Right hindlimb (tissue), 1 donor: ENCODE measurements at regions not wholly inside any gene's neighbourhood (a gene's known extent, or its start where the extent isn't known, plus 50 kb on each side); places are given as distances from the start of the nearest gene placed in this dataset.

ENCODE experiments used
- DNase-seq: peaks from one replicate; pipeline ENCODE4 v3.0.0-alpha.2; 2018

DNA sequence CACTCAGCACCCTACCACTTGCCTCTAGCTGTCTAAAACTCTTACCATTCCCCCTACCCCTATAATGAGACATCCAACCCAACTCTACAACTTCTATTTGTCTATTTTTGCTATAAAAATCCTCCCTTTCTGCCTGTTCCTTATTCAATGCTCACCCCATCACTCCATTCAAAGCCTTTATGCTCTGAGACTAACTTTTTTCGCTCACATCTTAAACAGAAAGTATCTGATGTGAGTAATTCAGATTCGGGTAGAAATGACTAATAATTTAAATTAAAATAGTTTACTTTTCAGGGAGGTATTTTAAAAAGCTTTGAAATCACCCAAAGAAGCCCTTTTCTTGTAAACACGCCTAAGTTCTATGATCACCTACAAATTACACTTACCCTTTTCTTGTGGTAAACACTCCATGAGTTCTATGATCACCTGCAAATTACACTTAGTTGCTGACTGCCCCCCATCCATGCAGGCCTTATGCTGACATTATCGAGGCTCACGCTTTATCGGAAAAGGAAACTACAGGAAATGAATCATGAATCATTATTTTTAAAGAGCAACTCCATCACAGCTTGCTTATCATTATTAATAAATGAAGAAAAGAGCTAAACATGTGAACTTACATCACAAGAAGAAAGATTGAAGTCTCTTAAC, 168.7 kb upstream of the PPP1R2C start:
- DNase-seq: no peak

DNA sequence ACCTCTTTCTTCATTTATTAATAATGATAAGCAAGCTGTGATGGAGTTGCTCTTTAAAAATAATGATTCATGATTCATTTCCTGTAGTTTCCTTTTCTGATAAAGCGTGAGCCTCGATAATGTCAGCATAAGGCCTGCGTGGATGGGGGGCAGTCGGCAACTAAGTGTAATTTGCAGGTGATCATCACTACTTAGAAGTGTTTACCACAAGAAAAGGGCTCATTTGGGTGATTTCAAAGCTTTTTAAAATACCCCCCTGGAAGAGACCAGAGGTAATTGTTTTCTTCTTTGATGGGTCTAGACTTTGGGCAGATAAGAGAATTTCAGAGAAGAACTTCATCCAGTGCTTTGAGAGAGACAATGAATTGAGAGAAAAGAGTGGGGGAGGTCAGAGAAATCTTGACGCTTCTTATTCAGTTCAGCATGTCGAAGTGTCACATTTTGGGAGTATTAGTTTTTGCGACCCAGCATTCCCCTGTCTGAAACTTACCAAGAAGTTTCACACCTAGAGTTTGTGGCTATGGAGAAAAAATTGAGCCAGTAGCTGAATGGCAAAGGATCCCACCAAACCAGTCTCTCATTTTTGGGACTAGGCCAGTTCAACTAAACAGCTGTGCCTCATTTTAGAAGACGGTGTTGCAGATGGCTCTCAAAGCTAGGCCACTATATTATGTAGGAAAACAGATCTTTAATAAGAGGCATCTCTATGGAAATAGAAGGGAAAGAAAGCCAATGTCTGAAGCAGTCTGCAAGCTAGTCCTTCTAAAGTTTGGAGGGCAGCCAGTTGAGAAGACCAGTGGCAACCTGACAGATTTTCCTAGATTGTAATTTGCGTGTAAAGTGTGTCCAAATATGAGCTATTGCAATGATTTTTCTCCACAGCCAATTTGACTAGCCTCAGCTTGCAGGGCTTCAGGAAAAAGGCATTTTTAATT, 171.0 kb upstream of the PPP1R2C start:
- peak; percentile 33 for DNase-seq

DNA sequence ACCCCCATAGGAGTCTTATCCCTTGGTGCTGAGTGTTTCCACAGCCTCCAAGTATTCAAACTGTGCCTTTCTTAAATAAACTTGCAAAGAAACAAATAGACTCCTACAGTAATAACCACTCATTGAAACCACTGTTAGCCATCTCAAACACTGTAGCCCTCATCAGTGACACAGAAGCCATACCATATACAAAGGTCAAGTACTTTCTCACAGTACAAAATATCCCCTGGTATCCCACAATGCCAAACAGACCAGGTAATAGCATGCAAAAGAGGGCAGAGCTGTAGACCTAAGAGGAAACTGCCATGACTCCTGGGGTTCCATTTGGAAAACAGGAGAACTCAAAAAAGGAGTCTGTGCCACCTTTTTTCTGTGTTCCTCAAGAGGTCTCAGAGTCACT, 173.8 kb upstream of the PPP1R2C start:
- DNase-seq: no peak

DNA sequence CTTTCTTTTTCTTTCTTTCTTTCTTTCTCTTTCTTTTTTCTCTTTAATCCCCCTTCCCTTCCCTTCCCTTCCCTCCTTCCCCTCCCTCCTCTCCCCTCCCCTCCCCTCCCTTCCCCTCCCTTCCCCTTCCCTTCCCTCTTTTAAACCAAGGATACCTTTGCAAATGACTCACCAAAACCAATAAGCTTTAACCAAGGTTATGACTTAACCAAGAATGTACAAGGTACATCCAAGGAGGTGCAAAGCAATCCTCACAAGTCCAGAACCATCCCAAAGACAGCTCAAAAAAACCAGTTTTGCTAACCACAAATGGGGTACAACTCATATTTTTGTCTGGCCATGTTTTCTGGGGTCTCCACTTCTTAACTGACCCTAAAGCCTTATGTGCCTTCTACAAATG, 174.7 kb upstream of the PPP1R2C start:
- DNase-seq: no peak

DNA sequence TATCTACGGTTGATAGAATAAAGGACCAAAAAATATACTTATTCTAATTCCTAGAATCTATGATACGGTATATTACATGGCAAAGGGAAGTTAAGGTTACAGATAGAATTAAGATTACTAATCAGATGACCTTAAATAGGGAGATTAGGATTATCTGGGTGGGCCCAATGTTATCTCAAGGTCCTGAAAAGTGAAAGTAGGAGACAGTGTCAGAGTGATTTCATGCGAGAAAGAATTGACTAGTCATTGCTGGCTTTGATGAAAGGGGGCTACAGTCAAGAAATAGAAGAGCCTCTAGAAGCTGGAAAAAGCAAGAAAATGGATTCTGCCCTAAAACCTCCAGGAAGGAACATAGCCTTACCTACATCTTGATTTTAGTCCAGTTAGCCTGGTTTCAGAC, 176.9 kb upstream of the PPP1R2C start:
- no peak for DNase-seq

DNA sequence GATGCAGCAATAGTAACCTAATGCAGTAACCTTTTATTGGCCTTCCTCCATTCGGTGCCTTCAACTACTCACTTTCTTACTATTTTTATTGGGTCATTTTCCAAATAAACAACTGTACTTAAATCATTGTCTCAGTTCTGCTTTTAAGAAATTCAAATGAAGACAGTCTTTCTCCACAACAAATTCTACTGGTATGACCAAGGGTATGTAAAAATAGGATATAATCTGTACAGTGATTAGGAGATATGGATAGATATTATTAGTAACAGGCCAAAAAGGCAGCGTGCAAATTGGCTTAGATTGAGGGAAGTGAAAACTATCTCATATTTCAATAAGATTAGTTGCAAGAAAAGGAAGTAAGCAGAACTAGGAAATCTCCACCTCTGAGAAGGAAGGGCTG, 177.4 kb upstream of the PPP1R2C start:
- DNase-seq: no peak

DNA sequence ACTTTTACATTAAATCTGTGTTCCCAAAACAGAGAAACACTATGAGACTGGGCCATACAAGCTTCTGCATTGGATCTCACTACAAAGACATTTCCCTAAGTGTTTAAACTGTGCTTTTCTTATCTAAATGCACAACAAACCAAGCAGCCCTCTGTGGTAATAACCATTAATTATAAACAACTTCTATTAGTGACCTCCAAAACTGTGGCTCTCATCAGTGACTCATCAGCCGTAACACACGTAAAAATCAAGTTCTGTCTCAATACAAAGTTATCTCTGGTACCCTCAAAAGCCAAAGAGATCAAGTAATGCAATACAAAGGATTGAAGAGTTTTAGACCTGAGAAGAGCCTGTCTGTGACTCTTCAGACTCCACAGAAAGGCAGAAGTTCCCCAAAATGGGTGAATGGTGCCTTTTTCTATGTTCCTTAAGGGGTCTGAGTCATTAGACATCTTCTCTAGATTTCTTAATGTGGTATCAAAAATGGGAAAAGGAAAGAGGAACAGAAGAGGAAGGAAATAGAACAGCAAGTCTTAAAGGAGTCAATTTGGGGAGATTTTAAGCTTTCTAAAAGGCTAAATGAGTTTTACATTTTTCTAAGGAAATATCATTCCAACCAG, 189.8 kb upstream of the PPP1R2C start:
- DNase-seq: no peak

DNA sequence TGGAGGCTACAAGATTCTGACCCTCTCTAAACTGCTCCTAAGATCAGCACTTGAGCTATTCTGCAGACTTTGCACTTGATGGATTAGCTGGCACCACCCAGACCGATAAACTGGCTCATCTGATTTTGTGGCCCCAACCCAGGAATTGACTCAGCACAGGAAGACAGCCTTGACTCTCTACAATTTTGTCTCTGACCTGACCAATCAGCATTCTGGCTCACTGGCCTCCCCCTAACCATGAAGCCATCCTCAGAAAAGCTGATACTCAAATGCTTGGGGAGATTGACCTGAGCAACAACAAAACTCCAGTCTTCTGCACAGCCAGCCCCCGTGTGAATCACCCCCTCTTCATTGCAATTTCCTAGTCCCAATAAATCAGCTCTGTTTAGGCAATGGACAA, 195.4 kb upstream of the PPP1R2C start:
- no peak for DNase-seq

DNA sequence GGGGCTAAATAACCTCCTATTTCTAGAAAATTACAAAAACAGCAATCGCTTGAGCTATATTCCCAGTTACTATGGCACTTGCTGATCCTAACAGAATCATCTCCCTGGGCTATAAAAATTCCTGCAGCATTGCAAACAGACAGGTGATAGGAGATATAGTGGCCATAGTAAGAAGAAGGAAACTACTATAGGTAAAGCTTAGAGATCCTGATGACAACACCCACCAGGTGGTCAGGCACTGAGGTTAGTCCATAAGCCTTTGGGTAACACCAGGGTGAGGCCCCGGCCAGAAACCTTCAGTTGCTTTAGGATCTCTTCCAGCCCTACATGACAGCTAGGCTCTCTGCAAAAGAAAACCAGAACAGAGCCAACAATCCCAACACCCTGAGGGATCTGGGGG, 197.9 kb upstream of the PPP1R2C start:
- DNase-seq: no peak

DNA sequence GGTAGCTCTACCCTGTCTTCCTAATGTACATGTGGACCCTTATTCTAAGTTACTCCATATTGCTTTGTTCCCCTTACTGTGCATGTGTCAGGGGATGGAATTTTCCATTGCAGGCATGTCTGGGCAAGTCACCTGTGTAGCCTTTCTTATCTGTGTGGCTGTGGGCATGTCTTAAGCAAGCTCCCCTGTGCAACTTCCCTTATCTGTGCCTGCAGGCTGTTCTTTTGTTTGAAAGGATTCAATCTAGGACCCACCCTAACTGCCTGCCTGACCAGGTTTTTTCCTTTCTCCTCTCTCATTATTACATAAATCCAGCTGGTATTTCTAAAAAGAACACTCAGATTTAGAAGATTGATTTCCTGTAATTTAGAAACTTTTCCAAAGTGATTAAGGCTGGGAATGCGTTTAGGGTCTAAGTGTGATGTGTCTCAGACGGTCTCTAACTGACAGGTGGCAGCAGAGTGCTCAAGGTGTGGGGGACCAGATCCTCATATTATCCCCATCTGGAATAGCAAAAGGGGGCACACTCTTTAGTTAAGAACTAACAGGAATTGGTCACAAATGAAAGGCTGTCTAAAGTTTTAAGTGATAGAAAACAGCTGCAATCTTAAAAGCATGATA, 198.9 kb upstream of the PPP1R2C start:
- no peak for DNase-seq

DNA sequence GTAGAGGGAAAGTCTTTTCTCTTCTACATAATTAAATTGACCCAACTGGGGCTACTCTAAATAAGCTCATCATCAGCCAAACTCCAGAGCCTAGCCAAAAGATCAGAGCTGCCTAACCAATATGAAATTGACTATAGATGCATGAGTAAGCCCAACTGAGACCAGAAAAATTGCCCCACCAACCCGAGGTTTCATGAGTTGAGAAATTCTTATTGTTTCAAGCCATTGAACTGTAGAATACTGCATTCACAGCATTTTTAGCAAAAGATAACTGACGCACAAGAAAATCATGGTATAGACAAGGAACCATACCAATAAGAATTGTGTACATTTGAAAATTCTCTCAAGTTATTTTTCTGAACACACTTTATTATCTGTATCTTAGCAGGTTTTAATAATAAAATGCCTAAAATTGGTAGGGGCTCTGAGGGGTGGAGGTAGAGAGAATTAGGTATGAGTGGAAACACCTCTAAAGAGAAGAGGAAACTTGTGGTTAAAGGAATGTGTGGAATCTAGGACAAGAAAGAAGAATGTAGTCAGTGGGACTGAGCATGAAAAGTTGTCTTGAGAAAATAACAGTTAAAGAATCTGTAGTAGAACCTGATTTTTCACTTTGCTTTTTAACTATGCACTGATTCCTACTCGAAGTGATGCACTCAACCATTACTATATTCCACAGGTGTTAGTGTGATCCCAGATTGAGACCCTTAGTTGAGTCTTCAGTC, 200.9 kb upstream of the PPP1R2C start:
- DNase-seq: no peak

DNA sequence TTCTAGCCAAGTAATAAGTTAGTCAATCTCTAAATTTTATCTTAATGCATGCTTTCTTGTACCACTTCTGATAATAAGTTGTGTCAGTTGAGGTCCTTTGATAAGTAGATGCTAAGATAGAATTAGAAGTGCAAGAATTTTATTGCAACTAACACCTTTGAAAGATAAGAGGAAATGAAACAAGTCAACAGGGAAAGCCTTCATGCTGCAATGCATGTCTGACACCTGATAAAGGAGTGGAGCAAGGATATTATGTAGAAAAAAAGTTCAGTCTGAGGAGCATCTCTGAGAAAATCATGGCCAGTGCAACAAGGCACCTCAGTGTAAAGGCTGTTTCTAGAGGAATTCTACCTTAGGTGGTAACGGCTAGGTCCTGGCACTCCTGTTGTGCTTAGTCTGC, 210.7 kb upstream of the PPP1R2C start:
- no peak for DNase-seq

DNA sequence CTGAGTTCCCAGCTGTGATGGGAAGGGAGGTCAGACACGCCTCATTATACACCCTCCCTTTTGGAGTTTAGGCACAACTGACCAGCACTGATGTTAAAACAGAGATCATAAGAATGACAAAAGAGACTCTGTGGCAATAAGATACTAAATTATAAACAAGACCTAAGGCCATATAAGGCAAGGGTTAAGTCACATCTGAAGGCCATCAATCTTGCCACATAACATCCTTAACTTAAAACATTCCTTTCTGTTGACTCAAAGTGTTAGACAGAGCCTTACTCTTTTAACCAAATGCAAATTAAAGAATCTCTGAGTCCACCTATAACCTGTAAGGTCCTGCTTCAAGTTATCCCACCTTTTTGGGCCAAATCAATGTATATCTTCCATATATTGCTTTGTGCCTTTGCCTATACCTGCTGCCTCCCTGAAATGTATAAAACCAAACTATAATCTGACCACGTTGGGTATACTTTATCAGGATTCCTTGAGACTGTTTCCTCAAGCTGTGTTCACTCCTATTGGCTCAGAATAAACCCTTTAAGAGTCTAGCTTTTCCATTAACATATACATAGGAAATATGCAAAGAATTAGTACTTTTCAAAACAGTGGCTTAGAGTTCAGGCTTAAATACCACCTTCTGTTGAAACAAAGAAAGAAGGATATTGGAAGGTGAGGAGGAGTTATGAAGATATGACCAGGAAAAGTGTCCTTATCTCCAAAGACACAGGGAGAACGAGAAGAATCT, 214.4 kb upstream of the PPP1R2C start:
- DNase-seq: no peak

DNA sequence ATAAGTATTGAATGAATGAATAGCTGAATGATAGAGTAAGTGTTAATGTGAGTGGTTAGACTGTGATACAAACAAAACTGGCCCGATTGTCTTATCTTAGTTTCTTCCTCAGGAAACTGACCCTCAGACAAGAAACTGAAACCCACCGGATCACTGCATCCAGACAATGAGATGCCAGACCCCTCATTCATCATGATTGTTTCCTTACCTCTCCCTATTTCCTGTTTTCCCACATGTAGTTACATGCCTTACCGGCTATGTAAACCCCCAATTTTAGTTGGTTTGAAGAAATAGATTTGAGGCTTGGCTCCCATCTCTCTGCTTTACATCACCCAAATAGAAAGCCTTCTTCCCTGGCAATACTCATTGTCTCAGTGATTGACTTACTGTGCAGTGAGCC, 218.9 kb upstream of the PPP1R2C start:
- no peak for DNase-seq

DNA sequence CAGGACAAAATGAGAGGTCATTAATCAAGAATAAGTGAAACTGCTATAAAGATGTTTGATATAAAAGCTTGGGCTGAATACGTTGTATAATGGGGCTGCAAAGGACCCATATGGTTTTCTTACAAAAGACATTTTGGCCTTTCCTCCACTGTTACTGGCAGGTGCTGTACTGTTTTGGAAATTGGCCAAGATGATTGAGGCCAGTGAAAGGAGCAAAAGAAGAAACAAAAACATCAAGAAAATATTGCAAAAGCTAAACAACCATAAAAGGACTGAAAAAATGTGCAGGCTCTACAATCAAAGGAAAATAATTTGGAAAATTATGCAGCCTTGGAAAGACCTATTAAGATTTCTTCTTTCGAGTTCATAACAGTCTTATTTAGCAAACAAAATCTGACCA, 222.2 kb upstream of the PPP1R2C start:
- DNase-seq: no peak

DNA sequence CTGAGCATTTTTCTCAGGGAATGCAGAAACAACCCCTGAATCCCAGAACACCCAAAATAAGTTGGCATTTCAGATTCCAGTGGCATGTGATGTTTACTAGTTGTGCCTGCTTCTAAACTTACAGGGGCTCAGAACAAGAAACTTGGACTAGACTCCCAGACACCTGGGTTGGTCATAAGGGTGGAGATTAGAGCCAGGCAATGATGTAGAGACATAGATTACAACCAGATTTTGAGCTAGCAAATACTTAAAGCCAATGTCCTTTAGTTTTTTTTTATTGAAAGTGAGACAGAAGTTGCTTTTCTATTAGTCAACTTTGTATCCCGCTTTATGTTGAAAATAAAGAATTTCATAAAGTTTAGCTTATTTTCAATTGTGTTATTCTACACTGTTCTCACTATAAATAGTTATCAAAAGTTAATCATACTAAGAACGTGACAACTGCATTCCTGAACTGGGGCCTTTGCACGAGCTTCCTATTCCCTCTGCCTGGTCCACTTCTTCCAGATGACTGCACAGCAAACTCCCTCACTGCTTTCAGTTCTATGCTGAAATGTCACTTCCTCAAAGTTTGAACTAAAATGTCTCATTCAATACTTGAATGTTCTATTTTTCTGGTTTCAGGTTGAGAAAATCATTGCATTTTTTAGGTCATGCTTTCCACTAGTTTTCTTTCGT, 224.7 kb upstream of the PPP1R2C start:
- no peak for DNase-seq

DNA sequence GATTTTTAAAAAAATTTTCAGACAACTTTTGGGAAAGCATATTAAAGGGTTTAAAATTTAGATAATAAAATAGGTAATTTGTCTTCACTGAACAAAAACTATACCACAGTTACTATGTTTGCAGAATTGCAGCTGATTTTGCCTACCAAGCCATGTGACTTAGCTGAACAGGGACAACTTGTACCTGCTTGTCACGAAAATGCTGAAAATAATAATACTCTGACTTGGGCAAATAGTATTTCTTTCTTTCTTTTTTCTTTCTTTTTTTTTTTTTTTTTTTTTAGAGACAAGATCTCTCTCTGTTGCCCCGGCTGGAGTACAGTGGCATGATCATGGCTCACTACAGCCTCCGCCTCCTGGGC, 225.2 kb upstream of the PPP1R2C start:
- no peak for DNase-seq

DNA sequence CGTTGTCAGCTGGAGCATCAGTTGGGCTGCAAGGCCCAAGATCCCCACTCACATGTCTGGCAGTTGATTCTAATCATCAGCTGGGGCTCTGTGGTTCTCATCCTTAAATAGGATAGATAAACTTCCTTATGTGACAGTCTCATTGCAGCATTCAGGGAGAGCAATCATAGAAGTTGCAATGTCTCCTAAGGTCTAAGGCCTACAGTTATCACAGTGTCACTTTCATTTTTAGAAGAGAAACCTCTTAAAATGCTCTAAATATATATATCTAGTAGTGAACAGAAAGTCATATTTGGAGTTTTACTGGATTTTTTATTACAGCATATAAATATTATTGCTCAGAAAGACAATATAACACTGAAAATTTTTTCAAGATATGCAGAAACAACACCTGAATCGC, 226.0 kb upstream of the PPP1R2C start:
- no peak for DNase-seq

DNA sequence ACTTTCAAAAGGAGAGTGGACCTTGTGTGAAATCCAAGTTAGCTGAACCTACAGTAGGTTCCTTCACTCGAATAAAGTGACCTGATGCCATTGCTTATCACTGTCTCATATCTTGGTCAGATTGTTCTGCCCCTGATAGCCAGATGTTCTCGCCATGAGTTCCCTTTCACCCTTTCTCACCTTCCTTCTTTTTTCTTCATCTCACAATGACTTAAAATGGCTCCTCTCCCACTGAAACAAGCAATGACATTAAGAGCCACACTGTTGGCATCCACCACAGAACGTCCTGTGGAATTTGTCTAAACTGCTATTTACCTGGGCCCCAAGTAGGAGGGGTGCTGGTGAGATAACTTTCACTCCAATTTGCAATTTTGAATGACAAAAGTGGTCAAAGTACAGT, 227.6 kb upstream of the PPP1R2C start:
- DNase-seq: no peak

DNA sequence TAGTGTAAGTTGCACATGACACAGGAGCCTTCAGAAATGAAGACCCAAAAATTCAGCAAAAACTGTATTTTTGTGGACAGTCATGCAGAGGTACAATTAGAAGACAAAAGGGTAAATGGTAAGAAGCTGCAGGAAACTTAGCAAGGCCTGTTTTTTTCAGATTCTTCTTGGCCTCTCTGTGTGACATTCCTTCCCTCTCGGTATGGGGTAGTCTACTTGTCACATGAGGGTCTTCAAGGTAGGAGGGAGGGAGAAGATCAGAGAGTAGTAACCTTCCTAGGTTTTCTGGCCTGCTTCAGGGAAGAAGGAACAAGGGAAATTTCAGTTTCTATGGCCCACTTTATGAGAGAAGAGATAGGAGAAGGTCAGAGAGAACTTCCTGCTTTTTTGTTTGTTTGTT, 230.4 kb upstream of the PPP1R2C start:
- no peak for DNase-seq

DNA sequence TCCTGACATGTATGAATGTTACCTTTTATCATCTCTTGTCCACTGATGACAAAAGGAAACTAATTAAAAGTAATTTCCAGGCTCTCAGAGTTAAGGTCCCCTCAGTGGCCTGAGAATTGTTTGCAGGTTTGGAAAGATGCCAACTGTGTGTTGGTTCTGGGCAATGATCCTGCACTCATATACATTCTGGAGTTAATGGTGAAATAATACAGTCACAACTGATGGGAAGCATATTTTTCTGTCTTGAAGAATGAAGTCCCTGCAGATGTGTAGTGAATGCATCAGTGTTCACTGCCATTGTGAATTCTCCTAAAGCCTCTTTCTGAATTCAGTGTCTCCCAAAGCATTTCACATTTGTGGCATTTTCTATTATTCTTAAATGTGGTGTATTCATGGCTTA, 238.1 kb upstream of the PPP1R2C start:
- DNase-seq: no peak

DNA sequence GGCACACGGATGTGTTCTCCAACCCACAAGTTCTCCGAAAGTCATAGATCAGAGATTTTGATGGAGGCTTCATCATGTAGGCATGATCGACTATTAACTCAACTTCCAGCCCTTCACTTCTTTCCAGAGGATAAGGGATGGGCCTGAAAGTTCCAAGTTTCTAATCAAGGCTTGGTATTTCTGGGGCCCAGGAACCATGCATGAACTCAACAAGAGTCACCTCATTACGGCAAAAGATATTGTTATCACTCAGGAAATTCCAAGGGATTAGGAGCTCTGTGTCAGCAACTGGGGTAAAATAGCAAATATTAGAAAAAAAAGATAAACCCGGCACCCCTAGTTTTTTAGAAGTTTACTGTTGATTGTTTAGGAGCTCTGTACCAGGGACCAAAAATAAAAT, 240.1 kb upstream of the PPP1R2C start:
- DNase-seq: no peak
